ENCODE measurements at regions not wholly inside any gene's neighbourhood (a gene's known extent, or its start where the extent isn't known, plus 50 kb on each side); places are given as distances from the start of the nearest gene placed in this dataset.

- Histone ChIP-seq H4K91ac (replicated peaks; ENCODE audit: insufficient read length, low read length) (no peak overlapping the region), H2BK20ac (ENCODE audit: low read length) (no peak overlapping the region), H3K23me2 (ENCODE audit: low read depth, low read length) (no peaks in the 10 kb centered on the region), H2BK120ac (replicated peaks; ENCODE audit: low read depth, low read length) (no peak overlapping the region), H2BK5ac (ENCODE audit: low read depth, low read length) (no peak overlapping the region), H2BK15ac (ENCODE audit: low read length) (no peak overlapping the region), H3K4ac (replicated peaks; ENCODE audit: insufficient read length, low read depth, low read length) (no peak overlapping the region), H3K18ac (ENCODE audit: extremely low read depth, low read length) (no peak overlapping the region), H3K36me3 (ENCODE audit: control insufficient read depth in 2 of 4, insufficient read depth in 4 of 4, low read length in 3 of 4) (no peaks in the 10 kb centered on the region), H4K20me1 (replicated peaks in 1 of 2; ENCODE audit: control insufficient read depth in 1 of 2, insufficient read depth in 2 of 2, low read length in 2 of 2) (no peaks in the 10 kb centered on the region), H3K4me3 (ENCODE audit: extremely low read depth in 1 of 4, insufficient read depth in 2 of 4, low read depth in 3 of 4, low read length in 4 of 4) (no peak overlapping the region), H3K79me1 (ENCODE audit: low read depth, low read length) (no peaks in the 10 kb centered on the region), H2AFZ (ENCODE audit: low read length) (no peak overlapping the region), H3K56ac (replicated peaks; ENCODE audit: insufficient read length, low read depth, low read length) (no peak overlapping the region), H3K27ac (ENCODE audit: low read depth, low read length) (no peak overlapping the region), H3K79me2 (ENCODE audit: control insufficient read depth in 1 of 2, insufficient read depth in 2 of 2, low read length in 2 of 2) (no peaks in the 10 kb centered on the region), H2BK12ac (ENCODE audit: low read depth, low read length) (no peak overlapping the region), H4K8ac (ENCODE audit: extremely low read depth, insufficient read depth, low read length) (no peak overlapping the region), H3K9ac (replicated peaks in 1 of 4; ENCODE audit: extremely low read depth in 1 of 4, low read depth in 3 of 4, low read length in 3 of 4) (no peak overlapping the region), H3K4me1 (replicated peaks in 1 of 4; ENCODE audit: control insufficient read depth in 3 of 4, insufficient read depth in 4 of 4, low read length in 3 of 4) (no peaks in the 10 kb centered on the region), H3K27me3 (replicated peaks in 1 of 4; ENCODE audit: control insufficient read depth in 3 of 4, extremely low read depth in 1 of 4, insufficient read depth in 3 of 4, low read length in 3 of 4) (no peaks in the 10 kb centered on the region), H3K9me3 (ENCODE audit: insufficient read depth in 2 of 2, low read depth in 1 of 2, low read length in 1 of 2) (no peaks in the 10 kb centered on the region), H3K14ac (ENCODE audit: insufficient read length) (no peak overlapping the region), H2AK5ac (ENCODE audit: low read depth, low read length) (no peak overlapping the region), H3K23ac (ENCODE audit: insufficient read length) (no peak overlapping the region), H4K5ac (ENCODE audit: insufficient read length, low read depth, low read length) (no peak overlapping the region), H3K4me2 (ENCODE audit: insufficient read depth in 1 of 2, low read depth in 2 of 2, low read length in 2 of 2) (no peak overlapping the region)
- POLR2A ChIA-PET (ENCODE audit: partially characterized antibody): no interaction called here
- WGBS, 2 experiments (ENCODE audit: extremely low coverage in 1 of 2, insufficient coverage in 1 of 2, insufficient read length in 1 of 2, insufficient replicate concordance in 2 of 2, low coverage in 1 of 2, low lambda C conversion rate in 2 of 2, missing lambda C conversion rate in 1 of 2): 73% methylated on average over 14 of the region's 14 CpGs; no CpG with 5 or more reads in 1 of the 2 experiments
- peak in 1 of 2 experiments; percentile 49 for DNase-seq (ENCODE audit: low read depth in 1 of 2, low spot score in 2 of 2)
- no peak for FAIRE-seq
- TF ChIP-seq EP300 (IDR thresholded peaks at IDR 0.05; ENCODE audit: borderline replicate concordance in 1 of 2, low read depth in 2 of 2, low read length in 2 of 2) (no peak), NANOG (IDR thresholded peaks at IDR 0.05; ENCODE audit: insufficient read depth, low read depth, low read length, poor library complexity, severe bottlenecking) (no peak), SP2 (IDR thresholded peaks at IDR 0.05; ENCODE audit: low read length) (no peak), RAD21 (IDR thresholded peaks at IDR 0.05 in 1 of 2, conservative IDR thresholded peaks at IDR 0.05 in 1 of 2; ENCODE audit: low read depth in 2 of 2, low read length in 2 of 2) (peak in 1 of 2 experiments; percentile 7; a peak in 1 of 4 replicates)
- TF ChIP-seq, protein P1, sequence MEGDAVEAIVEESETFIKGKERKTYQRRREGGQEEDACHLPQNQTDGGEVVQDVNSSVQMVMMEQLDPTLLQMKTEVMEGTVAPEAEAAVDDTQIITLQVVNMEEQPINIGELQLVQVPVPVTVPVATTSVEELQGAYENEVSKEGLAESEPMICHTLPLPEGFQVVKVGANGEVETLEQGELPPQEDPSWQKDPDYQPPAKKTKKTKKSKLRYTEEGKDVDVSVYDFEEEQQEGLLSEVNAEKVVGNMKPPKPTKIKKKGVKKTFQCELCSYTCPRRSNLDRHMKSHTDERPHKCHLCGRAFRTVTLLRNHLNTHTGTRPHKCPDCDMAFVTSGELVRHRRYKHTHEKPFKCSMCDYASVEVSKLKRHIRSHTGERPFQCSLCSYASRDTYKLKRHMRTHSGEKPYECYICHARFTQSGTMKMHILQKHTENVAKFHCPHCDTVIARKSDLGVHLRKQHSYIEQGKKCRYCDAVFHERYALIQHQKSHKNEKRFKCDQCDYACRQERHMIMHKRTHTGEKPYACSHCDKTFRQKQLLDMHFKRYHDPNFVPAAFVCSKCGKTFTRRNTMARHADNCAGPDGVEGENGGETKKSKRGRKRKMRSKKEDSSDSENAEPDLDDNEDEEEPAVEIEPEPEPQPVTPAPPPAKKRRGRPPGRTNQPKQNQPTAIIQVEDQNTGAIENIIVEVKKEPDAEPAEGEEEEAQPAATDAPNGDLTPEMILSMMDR (IDR thresholded peaks at IDR 0.05; ENCODE audit: control extremely low read depth in 1 of 3, insufficient read depth in 1 of 3, low read depth in 1 of 3, low read length in 3 of 3): no peak
- CTCF ChIA-PET (ENCODE audit: partially characterized antibody): no interaction called here
These were observed 390.0 kb upstream of the NR2F2 start for GRCh38 chr15:95940431-95940985.

Measured in H1 (cell line).